Testis (tissue), 2 donors: ENCODE measurements at regions not wholly inside any gene's neighbourhood (a gene's known extent, or its start where the extent isn't known, plus 50 kb on each side); places are given as distances from the start of the nearest gene placed in this dataset.

Experiments used
- CTCF ChIP-seq, 3 experiments: fragments of 450-650 bp in 2 of 3; fragments of 200-600 bp in 1 of 3; sonication (generic) in 1 of 3; IDR thresholded peaks; one replicate each; pipeline ENCODE4 v1.5.1; 2016 to 2019; ENCODE audit warnings: antibody characterized with exemption in 3 of 3, mild to moderate bottlenecking in 2 of 3, moderate library complexity in 1 of 3
- POLR2A ChIP-seq: fragments of 450-650 bp; IDR thresholded peaks from one replicate; pipeline ENCODE4 v1.6.1; 2017; ENCODE audit warnings: antibody characterized with exemption, mild to moderate bottlenecking, moderate library complexity

- TF ChIP-seq CTCF (IDR thresholded peaks at IDR 0.05) = no peak
- no peak for TF ChIP-seq POLR2A
These were observed 183.3 kb upstream of the PDE10A start for GRCh38 chr6:165846123-165846966.
